Fibroblast of the conjunctiva (primary cell): ENCODE measurements at regions not wholly inside any gene's neighbourhood (a gene's known extent, or its start where the extent isn't known, plus 50 kb on each side); places are given as distances from the start of the nearest gene placed in this dataset.

Source experiments
- DNase-seq: peaks from one replicate; pipeline ENCODE4 v3.0.0-alpha.2; 2010; ENCODE audit warnings: low read depth

- DNase-seq: no peak
Measured at GRCh38 chr20:42020316-42020715, 402.1 kb upstream of the CHD6 start.

DNA sequence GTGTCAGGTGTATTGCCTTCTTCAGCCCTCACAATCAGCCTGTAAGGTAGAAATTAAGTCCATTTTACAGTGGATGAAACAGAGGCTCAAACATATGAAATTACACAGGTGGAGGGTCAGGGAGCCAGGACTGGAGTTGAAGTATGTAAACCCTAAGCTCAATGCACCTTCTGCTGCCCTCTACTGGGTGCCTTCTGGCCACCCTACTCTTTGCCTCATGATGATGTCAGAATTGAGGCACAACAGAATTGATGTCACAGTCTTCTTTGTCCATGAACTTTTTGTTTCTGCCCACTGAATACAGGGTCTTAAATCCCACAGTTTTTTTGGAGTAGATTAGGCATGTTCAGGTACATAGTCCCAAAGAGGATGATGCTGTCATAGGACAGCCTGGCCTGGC is 400.8 kb upstream of the CHD6 start:
- DNase-seq: no peak

- DNase-seq: no peak
Measured at GRCh38 chr20:42010090-42010489, 391.9 kb upstream of the CHD6 start.

DNA sequence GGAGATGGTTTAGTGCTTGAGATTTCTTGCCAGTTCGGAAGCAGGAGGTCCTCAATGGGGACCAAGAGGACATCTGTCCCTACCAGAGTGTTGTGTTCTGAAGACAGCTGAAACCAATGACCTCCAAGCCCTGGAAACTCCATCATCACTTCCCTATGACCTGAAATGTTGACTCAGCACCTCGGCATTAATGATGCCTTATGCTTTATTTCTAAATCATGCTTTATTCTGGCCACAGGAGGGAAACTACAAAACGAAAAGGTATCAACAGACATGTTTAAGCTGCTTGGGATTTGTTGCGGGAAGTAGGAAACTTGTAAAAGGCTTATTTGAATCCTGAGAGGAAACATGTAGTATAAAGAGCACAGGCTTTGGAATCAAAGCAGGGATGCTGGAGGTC is 389.1 kb upstream of the CHD6 start:
- no peak for DNase-seq

- no peak for DNase-seq
Measured at GRCh38 chr20:42005211-42005610, 387.0 kb upstream of the CHD6 start.

GRCh38 chr20:42003380-42003779 is 385.2 kb upstream of the CHD6 start:
- no peak for DNase-seq

- no peak for DNase-seq
Measured at GRCh38 chr20:41998539-41999341, 380.6 kb upstream of the CHD6 start.

DNA sequence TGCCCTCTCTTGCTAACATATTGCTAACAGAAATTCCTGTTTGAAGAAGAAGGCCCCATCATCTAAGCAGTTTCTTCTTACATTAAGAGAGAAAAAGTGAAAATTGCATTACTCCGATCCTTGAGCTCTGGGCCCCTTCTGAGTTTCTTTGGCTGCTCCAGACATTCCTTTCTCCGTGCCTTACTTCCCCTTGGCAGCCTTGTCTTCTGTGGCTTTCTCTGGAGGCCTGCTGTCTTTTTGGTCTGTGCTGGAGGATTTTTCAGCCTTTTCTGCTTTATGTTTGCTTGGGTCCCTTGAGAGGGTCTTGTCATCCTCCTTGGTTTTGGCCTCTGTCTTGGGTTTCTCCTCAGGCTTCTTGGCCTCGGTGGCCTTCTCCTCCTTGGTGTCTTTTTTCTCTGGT is 378.8 kb upstream of the CHD6 start:
- no peak for DNase-seq

- DNase-seq: no peak
Measured at GRCh38 chr20:41992481-41992880, 374.3 kb upstream of the CHD6 start.

DNA sequence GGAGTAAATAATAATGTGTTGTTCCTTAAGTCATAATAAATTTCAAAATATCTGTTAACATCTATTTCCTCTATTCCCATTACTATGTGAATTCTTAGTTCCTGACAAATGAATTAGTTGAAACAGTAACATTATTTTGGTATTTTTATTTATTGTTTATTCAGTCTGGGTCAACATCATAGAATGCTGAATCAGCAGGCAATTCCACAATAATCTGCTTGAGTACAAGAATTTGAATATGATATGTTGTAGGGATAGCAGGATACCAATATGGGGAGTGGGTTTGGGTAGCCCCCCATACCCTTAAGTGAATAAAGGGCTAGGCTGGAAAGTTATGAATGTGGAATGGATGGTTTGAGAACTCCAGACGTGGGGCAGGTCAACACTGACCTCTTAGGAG is 373.2 kb upstream of the CHD6 start:
- no peak for DNase-seq

GRCh38 chr20:41989935-41990635 is 371.9 kb upstream of the CHD6 start:
- DNase-seq: no peak

DNA sequence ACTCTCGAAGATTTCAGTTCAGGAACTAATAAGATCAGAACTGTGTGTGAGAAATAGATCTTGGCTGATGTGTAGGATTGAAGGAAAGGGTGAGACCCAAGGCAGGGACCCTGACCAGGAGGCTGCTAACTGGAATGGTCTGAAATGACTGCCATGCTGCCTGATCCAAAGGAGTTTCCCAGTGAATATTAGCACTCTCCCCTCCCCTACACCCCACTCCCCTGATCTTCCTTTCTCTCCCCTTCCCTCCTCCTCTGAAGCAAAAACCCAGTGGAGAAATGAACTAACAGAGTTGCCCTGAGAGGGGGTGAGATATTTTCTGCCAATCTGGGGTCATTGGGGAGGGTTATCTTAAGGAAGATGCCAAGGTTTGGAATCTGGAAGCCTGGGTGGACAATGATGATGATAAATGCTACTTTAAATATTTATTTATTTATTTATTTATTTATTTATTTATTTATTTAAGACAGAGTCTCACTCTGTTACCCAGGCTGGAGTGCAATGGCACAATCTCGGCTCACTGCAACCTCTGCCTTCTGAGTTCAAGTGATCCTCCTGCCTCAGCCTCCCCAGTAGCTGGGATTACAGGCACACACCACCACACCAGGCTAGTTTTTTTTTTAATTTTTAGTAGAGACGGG is 371.0 kb upstream of the CHD6 start:
- DNase-seq: no peak

- no peak for DNase-seq
Measured at GRCh38 chr20:41984031-41984430, 365.9 kb upstream of the CHD6 start.

DNA sequence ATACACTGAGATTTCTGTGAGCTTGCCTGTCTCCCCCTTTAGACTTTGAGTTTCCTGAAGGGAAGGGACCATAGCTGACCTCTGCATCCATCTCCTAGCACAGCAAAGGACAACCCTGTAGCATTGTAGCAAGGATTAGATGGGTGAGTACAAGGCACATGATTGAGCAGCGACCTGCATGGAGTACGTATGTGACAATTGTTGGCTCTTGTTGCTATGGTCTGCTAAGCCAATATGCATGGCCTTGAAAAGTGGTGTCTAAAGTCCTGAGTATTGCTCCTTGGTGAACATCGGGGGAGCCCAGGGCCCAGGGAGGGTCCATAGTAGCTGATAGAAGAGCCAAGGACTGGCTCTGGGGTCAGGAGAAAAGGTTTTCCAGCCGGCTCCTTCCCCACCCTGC is 365.0 kb upstream of the CHD6 start:
- DNase-seq: no peak

- no peak for DNase-seq
Measured at GRCh38 chr20:41981746-41982145, 363.6 kb upstream of the CHD6 start.

GRCh38 chr20:41978875-41979274 is 360.7 kb upstream of the CHD6 start:
- no peak for DNase-seq

- DNase-seq: no peak
Measured at GRCh38 chr20:41978246-41978790, 360.1 kb upstream of the CHD6 start.

DNA sequence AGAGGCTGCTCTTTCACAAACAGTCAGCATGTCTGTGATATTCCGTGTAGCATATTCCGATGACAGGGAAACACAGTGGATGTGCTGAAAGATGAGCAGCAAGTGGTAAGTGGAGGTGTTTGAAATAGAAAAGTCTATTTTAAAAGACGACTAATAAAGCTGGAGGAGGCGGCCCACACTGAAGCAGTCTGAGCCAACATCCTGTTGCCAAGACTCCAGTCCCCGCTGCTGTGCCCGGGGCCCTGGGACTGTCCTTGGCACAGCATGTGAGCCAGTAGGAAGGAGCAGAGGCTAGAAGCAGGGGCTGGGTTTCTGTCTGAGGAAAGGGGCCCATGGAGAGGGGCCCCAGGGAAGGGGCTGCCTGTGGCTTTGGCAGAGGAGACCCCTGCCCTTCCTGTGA is 351.5 kb upstream of the CHD6 start:
- DNase-seq: no peak

DNA sequence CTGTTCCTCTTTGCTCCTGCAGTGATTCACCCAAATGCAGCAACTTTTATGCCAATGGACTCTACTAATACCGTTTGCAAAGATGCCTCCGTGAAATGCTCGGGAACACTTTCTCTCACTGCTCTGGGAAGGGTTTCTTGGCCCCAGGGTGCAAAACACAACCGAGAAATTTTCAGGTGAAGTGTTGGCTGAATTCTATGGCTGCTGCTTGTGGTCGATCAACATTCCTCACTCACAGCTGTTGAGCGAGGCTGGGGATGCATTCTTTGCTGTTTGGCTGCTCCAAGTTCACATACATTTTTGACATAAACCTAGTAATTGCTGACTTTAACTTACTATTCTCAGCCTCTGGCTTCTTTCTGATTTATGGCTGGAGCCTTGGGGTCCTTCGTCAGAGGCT is 342.0 kb upstream of the CHD6 start:
- DNase-seq: no peak

GRCh38 chr20:41958391-41958790 is 340.2 kb upstream of the CHD6 start:
- DNase-seq: no peak

- DNase-seq: no peak
Measured at GRCh38 chr20:41956338-41957074, 338.3 kb upstream of the CHD6 start.

- DNase-seq: no peak
Measured at GRCh38 chr20:41952166-41952565, 334.0 kb upstream of the CHD6 start.
